C4-2B (cell line): ENCODE measurements at regions not wholly inside any gene's neighbourhood (a gene's known extent, or its start where the extent isn't known, plus 50 kb on each side); places are given as distances from the start of the nearest gene placed in this dataset.

Experiments used
- H3K27ac ChIP-seq: fragments of 450-650 bp; 2 replicates; pipeline ENCODE4 v1.5.1; 2017
- CTCF ChIP-seq: fragments of 450-650 bp; conservative IDR thresholded peaks from 2 replicates; pipeline ENCODE4 v1.5.1; 2017; ENCODE audit warnings: mild to moderate bottlenecking
- ZFX ChIP-seq: fragments of 450-650 bp; IDR thresholded peaks from 2 replicates; pipeline ENCODE4 v1.6.1; 2017

GRCh38 chr14:51500776-51501175 is 150.9 kb upstream of the FRMD6 start:
- H3K27ac ChIP-seq = no peak overlapping the region
- TF ChIP-seq ZFX (no peak), CTCF (no peak)

- TF ChIP-seq CTCF (no peak), ZFX (no peak)
- H3K27ac ChIP-seq = no peak overlapping the region
These were observed 150.0 kb upstream of the FRMD6 start for GRCh38 chr14:51501746-51502145.

GRCh38 chr14:51504669-51505068 is 147.0 kb upstream of the FRMD6 start:
- TF ChIP-seq ZFX (no peak), CTCF (no peak)
- H3K27ac ChIP-seq = no peak overlapping the region

GRCh38 chr14:51507511-51507905 is 144.2 kb upstream of the FRMD6 start:
- TF ChIP-seq CTCF (no peak), ZFX (no peak)
- no peak overlapping the region for H3K27ac ChIP-seq

GRCh38 chr14:51507906-51508511 is 143.7 kb upstream of the FRMD6 start:
- no peak overlapping the region for H3K27ac ChIP-seq
- TF ChIP-seq ZFX = no peak
- TF ChIP-seq CTCF = no peak

- TF ChIP-seq CTCF (no peak), ZFX (no peak)
- H3K27ac ChIP-seq = no peak overlapping the region
These were observed 140.4 kb upstream of the FRMD6 start for GRCh38 chr14:51511265-51511664.

GRCh38 chr14:51512316-51512715 is 139.4 kb upstream of the FRMD6 start:
- TF ChIP-seq ZFX (no peak), CTCF (no peak)
- H3K27ac ChIP-seq = no peak overlapping the region
